ENCODE measurements at regions not wholly inside any gene's neighbourhood (a gene's known extent, or its start where the extent isn't known, plus 50 kb on each side); places are given as distances from the start of the nearest gene placed in this dataset.
A peak's percentile ranks its signal among the peaks of the same experiment; 100 is the strongest.

DNA sequence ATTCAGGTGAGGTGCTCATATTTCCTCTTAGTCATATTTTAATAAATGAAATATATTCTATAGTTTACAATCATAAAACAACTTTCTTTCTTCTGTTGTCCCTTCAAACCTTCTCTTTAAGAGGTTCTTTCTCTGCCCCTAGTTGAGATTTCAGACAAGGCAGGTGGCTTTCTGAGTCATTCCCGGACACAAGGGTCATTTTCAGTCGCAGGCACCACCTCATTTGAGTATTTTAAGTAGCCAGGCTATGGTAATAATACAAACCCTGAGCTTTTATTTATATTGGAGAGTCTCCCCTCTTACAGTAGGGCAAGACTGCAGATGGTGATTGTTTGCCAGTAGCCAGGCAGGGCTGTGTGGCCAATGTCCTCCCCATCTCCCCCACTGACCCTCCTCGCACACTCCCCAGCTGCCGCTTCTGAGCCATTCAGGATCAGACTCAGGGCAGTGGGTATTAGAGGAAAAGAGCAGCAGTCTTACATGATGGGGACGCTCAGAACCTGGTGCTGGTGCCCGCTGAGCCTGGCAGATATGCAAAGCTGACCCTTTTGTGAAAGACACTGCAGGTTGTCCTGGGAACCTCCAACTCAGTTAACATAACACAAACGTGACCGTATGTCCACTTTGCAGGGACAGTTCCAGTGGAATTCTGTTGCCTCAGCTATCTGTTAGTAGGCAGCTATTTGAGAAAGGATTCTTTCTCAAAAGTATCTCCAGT lies 101.1 kb upstream of the BCL2L14 start:
- DNase-seq (ENCODE audit: low read depth) (no peak), FAIRE-seq (no peak)

GRCh38 chr12:11970155-11970520 lies 100.6 kb upstream of the BCL2L14 start:
- DNase-seq (ENCODE audit: low read depth) = no peak
- H3K36me3 ChIP-seq (ENCODE audit: control insufficient read depth, insufficient read depth, low read length) = no peaks in the 10 kb centered on the region
- TF ChIP-seq CTCF (IDR thresholded peaks at IDR 0.05; ENCODE audit: insufficient read depth, low read length, severe bottlenecking) = no peak
- no peak for FAIRE-seq
- no peak overlapping the region for H3K4me3 ChIP-seq (ENCODE audit: low read depth, low read length)
- H3K27me3 ChIP-seq (ENCODE audit: control insufficient read depth, insufficient read depth, low read length) = peaks cover 1% of the 10 kb centered on the region

More for the DNA sequence above, 101.1 kb upstream of the BCL2L14 start:
- Histone ChIP-seq H3K36me3 (ENCODE audit: control insufficient read depth, insufficient read depth, low read length) (no peaks in the 10 kb centered on the region), H3K4me3 (ENCODE audit: low read depth, low read length) (no peak overlapping the region), H3K27me3 (ENCODE audit: control insufficient read depth, insufficient read depth, low read length) (peaks cover 1% of the 10 kb centered on the region)
- no peak for TF ChIP-seq CTCF (IDR thresholded peaks at IDR 0.05; ENCODE audit: insufficient read depth, low read length, severe bottlenecking)

- Histone ChIP-seq H3K27me3 (ENCODE audit: control insufficient read depth, insufficient read depth, low read length) (peaks cover 1% of the 10 kb centered on the region), H3K4me3 (ENCODE audit: low read depth, low read length) (no peak overlapping the region), H3K36me3 (ENCODE audit: control insufficient read depth, insufficient read depth, low read length) (no peaks in the 10 kb centered on the region)
- FAIRE-seq (no peak), DNase-seq (ENCODE audit: low read depth) (no peak)
- no peak for TF ChIP-seq CTCF (IDR thresholded peaks at IDR 0.05; ENCODE audit: insufficient read depth, low read length, severe bottlenecking)
Observed at GRCh38 chr12:11973396-11973795, 97.3 kb upstream of the BCL2L14 start.

- no peak for FAIRE-seq
- H3K4me3 ChIP-seq (ENCODE audit: low read depth, low read length) = no peak overlapping the region
Observed at GRCh38 chr12:11976005-11976404, 94.7 kb upstream of the BCL2L14 start.

DNA sequence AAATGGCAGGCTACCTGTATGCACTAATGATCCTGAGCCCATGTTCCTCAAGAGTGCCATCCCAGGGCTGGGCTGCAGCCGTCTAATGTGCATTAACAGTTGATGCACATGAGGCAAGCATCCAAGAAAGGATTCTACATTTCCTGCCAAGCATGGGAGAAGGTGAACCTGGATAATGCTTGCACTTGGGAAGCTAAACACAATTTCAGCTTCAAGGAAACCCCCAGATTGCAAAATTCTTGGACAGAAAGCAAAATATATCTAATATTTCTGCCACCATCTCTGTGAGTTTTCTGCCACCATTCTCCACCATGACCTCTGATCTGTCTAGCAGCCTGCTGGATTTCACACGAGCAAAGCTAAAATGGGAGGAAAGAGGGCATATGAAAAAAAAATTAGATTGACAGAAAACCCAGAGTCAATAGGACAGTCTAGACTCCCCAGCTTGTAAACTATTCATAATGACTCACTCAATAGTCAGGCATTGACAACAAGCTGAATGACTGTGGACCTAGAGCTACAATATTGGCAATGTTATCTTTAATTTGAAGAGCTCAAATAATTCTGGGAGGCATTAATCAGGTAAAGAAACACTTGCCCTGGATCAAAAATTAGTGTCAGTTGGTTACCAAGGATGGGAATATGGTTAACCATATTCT lies 91.9 kb upstream of the BCL2L14 start:
- DNase-seq (ENCODE audit: low read depth) (peak; percentile 86), FAIRE-seq (no peak)
- Histone ChIP-seq H3K27me3 (ENCODE audit: control insufficient read depth, insufficient read depth, low read length) (no peaks in the 10 kb centered on the region), H3K4me3 (ENCODE audit: low read depth, low read length) (no peak overlapping the region), H3K36me3 (ENCODE audit: control insufficient read depth, insufficient read depth, low read length) (no peaks in the 10 kb centered on the region)
- no peak for TF ChIP-seq CTCF (IDR thresholded peaks at IDR 0.05; ENCODE audit: insufficient read depth, low read length, severe bottlenecking)

More at GRCh38 chr12:11976005-11976404, 94.7 kb upstream of the BCL2L14 start:
- peaks cover 1% of the 10 kb centered on the region for H3K27me3 ChIP-seq (ENCODE audit: control insufficient read depth, insufficient read depth, low read length)
- H3K36me3 ChIP-seq (ENCODE audit: control insufficient read depth, insufficient read depth, low read length) = no peaks in the 10 kb centered on the region
- no peak for TF ChIP-seq CTCF (IDR thresholded peaks at IDR 0.05; ENCODE audit: insufficient read depth, low read length, severe bottlenecking)
- no peak for DNase-seq (ENCODE audit: low read depth)

All from bronchial epithelial cell (primary cell).